Upper lobe of left lung (tissue), 6 donors: ENCODE measurements at regions not wholly inside any gene's neighbourhood (a gene's known extent, or its start where the extent isn't known, plus 50 kb on each side); places are given as distances from the start of the nearest gene placed in this dataset.

Experiments used
- ATAC-seq, 2 donors: fragments of 200-7000 bp; cut with Tn5 transposase; one replicate each; pipeline ENCODE4 v1.9.1; 2022; ENCODE audit warnings: mild to moderate bottlenecking in 2 of 2, moderate library complexity in 2 of 2; ENCODE audit not compliant: low FRiP score in 2 of 2
- DNase-seq, 2 donors: peaks; one replicate each; pipeline ENCODE4 v3.0.0-alpha.2; 2019 to 2020
- H3K27ac ChIP-seq, 4 donors: fragments of 200-600 bp; sonication (generic); one replicate each; pipeline ENCODE4 v1.5.1; 2016 to 2019
- H3K27me3 ChIP-seq, 4 donors: fragments of 200-600 bp; sonication (generic); one replicate each; pipeline ENCODE4 v1.5.1; 2017 to 2019
- H3K36me3 ChIP-seq, 4 donors: fragments of 200-600 bp; sonication (generic); one replicate each; pipeline ENCODE4 v1.5.1; 2016 to 2019
- H3K4me1 ChIP-seq, 4 donors: fragments of 200-600 bp; sonication (generic); one replicate each; pipeline ENCODE4 v1.5.1; 2018 to 2019
- H3K4me3 ChIP-seq, 4 donors: fragments of 200-600 bp; sonication (generic); one replicate each; pipeline ENCODE4 v1.5.1; 2017 to 2019; ENCODE audit warnings: mild to moderate bottlenecking in 2 of 4, moderate library complexity in 1 of 4
- H3K9me3 ChIP-seq, 4 donors: fragments of 200-600 bp; sonication (generic); one replicate each; pipeline ENCODE4 v1.5.1; 2018 to 2019
- EP300 ChIP-seq, 4 donors: sonication (generic); formaldehyde crosslinking; IDR thresholded peaks; one replicate each; pipeline ENCODE4 v1.5.1; 2017; ENCODE audit warnings: antibody characterized with exemption in 4 of 4, control low read depth in 2 of 4
- POLR2A ChIP-seq, 4 donors: fragments of 450-650 bp; IDR thresholded peaks; one replicate each; pipeline ENCODE4 v1.5.1; 2016 to 2017; ENCODE audit warnings: antibody characterized with exemption in 4 of 4, mild to moderate bottlenecking in 2 of 4
- POLR2AphosphoS5 ChIP-seq, 2 donors: sonication (generic); formaldehyde crosslinking; IDR thresholded peaks; one replicate each; pipeline ENCODE4 v1.5.1; 2017; ENCODE audit warnings: antibody characterized with exemption in 2 of 2
- WGBS, 2 donors: methylation state at CpG; one replicate each; pipeline ENCODE4 v1.1.5; 2017 to 2018; 5-methylcytosine and 5-hydroxymethylcytosine counted together
- TF ChIP-seq, protein P1 (sequence below), 6 experiments: fragments of 450-650 bp in 4 of 6; fragments of 200-600 bp in 2 of 6; sonication (generic) in 2 of 6; IDR thresholded peaks; one replicate each; pipeline ENCODE4 v1.5.1; 2016 to 2019; ENCODE audit warnings: antibody characterized with exemption in 6 of 6
- donor health status: DM: no; HTN: no; CAD: no; lungs with moderate emphysema.
- donor health status: DM: no; HTN: yes; CAD: no; lungs with severe emphysema.

- TF ChIP-seq POLR2A (IDR thresholded peaks at IDR 0.05): no peak
- TF ChIP-seq, protein P1, sequence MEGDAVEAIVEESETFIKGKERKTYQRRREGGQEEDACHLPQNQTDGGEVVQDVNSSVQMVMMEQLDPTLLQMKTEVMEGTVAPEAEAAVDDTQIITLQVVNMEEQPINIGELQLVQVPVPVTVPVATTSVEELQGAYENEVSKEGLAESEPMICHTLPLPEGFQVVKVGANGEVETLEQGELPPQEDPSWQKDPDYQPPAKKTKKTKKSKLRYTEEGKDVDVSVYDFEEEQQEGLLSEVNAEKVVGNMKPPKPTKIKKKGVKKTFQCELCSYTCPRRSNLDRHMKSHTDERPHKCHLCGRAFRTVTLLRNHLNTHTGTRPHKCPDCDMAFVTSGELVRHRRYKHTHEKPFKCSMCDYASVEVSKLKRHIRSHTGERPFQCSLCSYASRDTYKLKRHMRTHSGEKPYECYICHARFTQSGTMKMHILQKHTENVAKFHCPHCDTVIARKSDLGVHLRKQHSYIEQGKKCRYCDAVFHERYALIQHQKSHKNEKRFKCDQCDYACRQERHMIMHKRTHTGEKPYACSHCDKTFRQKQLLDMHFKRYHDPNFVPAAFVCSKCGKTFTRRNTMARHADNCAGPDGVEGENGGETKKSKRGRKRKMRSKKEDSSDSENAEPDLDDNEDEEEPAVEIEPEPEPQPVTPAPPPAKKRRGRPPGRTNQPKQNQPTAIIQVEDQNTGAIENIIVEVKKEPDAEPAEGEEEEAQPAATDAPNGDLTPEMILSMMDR (IDR thresholded peaks at IDR 0.05): peak; percentile 65 to 86 (median 78)
- peak in 1 of 2 donors; percentile 58 for DNase-seq
- peaks cover 0 to 4% (median 2%) of the 10 kb centered on the region in 4 donors for H3K4me1 ChIP-seq
- H3K9me3 ChIP-seq: no peaks in the 10 kb centered on the region
- ATAC-seq: peak; percentile 85 to 92
- H3K27ac ChIP-seq: no peak overlapping the region
- H3K4me3 ChIP-seq: no peak overlapping the region
- H3K27me3 ChIP-seq: no peaks in the 10 kb centered on the region
- WGBS, 2 donors: 23 to 29% methylated on average over 9 of the region's 9 CpGs
- H3K36me3 ChIP-seq: no peaks in the 10 kb centered on the region
Observed at GRCh38 chr6:56359201-56359899, 112.0 kb upstream of the COL21A1 start.

GRCh38 chr6:56357616-56358373 is 110.4 kb upstream of the COL21A1 start:
- no peak for ATAC-seq
- Histone ChIP-seq H3K4me3 (no peak overlapping the region), H3K4me1 (peaks cover 0 to 4% (median 2%) of the 10 kb centered on the region in 4 donors), H3K9me3 (no peaks in the 10 kb centered on the region), H3K27ac (no peak overlapping the region), H3K27me3 (no peaks in the 10 kb centered on the region), H3K36me3 (no peaks in the 10 kb centered on the region)
- no peak for DNase-seq
- WGBS, 2 donors: 62 to 63% methylated on average over 6 of the region's 6 CpGs
- no peak for TF ChIP-seq POLR2AphosphoS5 (IDR thresholded peaks at IDR 0.05)
- no peak for TF ChIP-seq EP300 (IDR thresholded peaks at IDR 0.05)
- TF ChIP-seq, protein P1 (IDR thresholded peaks at IDR 0.05): no peak
- no peak for TF ChIP-seq POLR2A (IDR thresholded peaks at IDR 0.05)

- Histone ChIP-seq H3K36me3 (no peaks in the 10 kb centered on the region), H3K4me1 (peaks cover 0 to 4% (median 1%) of the 10 kb centered on the region in 4 donors), H3K9me3 (no peaks in the 10 kb centered on the region), H3K27ac (no peak overlapping the region), H3K4me3 (no peak overlapping the region), H3K27me3 (no peaks in the 10 kb centered on the region)
- TF ChIP-seq POLR2AphosphoS5 (IDR thresholded peaks at IDR 0.05) (no peak), POLR2A (IDR thresholded peaks at IDR 0.05) (no peak), EP300 (IDR thresholded peaks at IDR 0.05) (no peak)
- TF ChIP-seq, protein P1 (IDR thresholded peaks at IDR 0.05): no peak
- 36 to 41% methylated on average over 2 of the region's 2 CpGs for WGBS, 2 donors
- DNase-seq (no peak), ATAC-seq (no peak)
Observed at GRCh38 chr6:56356426-56356825, 109.0 kb upstream of the COL21A1 start.

- DNase-seq: no peak
- no peak for ATAC-seq
- TF ChIP-seq POLR2A (IDR thresholded peaks at IDR 0.05) (no peak), POLR2AphosphoS5 (IDR thresholded peaks at IDR 0.05) (no peak), EP300 (IDR thresholded peaks at IDR 0.05) (no peak)
- TF ChIP-seq, protein P1 (IDR thresholded peaks at IDR 0.05): no peak
Observed at GRCh38 chr6:56353860-56354259, 106.5 kb upstream of the COL21A1 start.

More at GRCh38 chr6:56353860-56354259, 106.5 kb upstream of the COL21A1 start:
- H3K4me1 ChIP-seq: peaks cover 0 to 4% (median 0%) of the 10 kb centered on the region in 4 donors
- no peaks in the 10 kb centered on the region for H3K27me3 ChIP-seq
- no peaks in the 10 kb centered on the region for H3K36me3 ChIP-seq
- no peaks in the 10 kb centered on the region for H3K9me3 ChIP-seq
- H3K27ac ChIP-seq: no peak overlapping the region
- H3K4me3 ChIP-seq: no peak overlapping the region
